ENCODE measurements at regions not wholly inside any gene's neighbourhood (a gene's known extent, or its start where the extent isn't known, plus 50 kb on each side); places are given as distances from the start of the nearest gene placed in this dataset.

GRCh38 chr20:50373674-50374286 lies 136.4 kb upstream of the PTPN1 start:
- DNase-seq = no peak
- no peaks in the 10 kb centered on the region for H3K36me3 Mint-ChIP-seq
- H3K27ac Mint-ChIP-seq = no peak overlapping the region
- no peaks in the 10 kb centered on the region for H3K27me3 Mint-ChIP-seq
- no peak overlapping the region for H3K4me3 Mint-ChIP-seq
- no peaks in the 10 kb centered on the region for H3K9me3 Mint-ChIP-seq
- no peaks in the 10 kb centered on the region for H3K4me1 Mint-ChIP-seq

GRCh38 chr20:50374541-50375078 lies 135.6 kb upstream of the PTPN1 start:
- H3K9me3 Mint-ChIP-seq = no peaks in the 10 kb centered on the region
- no peaks in the 10 kb centered on the region for H3K27me3 Mint-ChIP-seq
- no peak for DNase-seq
- no peaks in the 10 kb centered on the region for H3K36me3 Mint-ChIP-seq
- H3K4me3 Mint-ChIP-seq = no peak overlapping the region
- no peak overlapping the region for H3K27ac Mint-ChIP-seq
- H3K4me1 Mint-ChIP-seq = no peaks in the 10 kb centered on the region

DNA sequence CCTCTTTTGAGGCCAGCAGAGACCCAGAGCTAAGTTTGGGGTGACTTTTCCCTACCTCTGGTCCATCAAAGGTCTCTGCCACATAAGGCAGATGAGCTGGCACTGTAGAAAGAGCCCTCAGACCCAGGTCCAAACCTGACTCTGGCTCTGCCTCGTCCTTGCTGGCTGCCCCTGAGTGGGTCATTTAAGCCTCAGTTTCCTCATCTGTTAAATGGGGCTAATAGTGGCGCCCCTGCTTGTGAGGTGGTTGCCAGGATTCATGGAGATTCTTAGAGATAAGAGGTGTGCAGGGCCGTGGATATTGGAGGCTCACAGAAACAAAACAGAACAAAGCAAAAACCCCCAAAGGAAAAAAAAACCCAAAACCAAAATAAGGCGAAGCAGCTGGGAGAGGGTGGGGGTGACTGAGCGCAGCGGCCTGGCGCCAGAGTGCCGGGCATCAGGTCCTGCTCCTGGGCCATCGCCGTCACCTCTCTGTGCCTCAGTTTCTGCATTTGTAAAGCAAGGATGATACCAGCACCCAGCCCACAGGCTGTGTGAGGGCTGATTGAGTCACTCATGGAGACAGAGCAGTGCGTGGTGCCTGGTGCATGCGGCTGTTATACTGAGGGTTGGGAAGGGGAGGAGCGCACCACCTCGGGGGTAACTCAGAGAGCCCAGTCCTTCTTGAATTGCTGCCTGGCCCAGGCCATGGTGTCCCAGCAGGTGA lies 133.8 kb upstream of the PTPN1 start:
- Mint-ChIP-seq H3K4me3 (no peak overlapping the region), H3K4me1 (peaks cover 2% of the 10 kb centered on the region), H3K36me3 (no peaks in the 10 kb centered on the region), H3K27ac (no peak overlapping the region), H3K27me3 (no peaks in the 10 kb centered on the region), H3K9me3 (no peaks in the 10 kb centered on the region)
- DNase-seq = no peak

DNA sequence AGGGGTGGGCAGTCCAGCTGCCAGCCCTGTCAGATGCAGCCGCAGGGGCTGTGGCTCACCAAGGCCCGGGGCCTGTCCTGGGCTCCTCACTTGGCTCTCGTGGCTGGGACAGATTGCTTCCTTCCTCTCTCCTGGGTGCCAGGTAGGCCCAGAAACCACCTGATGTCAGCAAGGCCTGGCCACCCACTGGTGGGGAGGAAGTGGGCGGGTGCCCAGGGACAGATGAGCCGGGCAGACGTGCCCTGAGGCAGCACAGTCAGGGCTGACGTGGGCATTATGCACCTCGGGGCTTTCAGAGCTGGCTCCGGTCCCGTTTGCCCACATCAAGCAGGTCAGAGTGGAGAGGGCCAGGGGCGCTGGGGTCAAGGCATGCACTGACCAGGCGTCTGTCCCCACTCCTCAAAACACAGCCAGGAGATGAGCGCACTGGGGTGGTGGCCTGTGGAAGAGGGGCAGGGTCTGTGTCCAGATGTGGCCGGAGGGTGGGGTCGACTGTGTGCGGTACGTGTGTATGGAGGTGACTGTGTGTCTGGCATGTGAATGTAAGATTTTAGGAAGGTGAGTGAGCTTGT lies 133.2 kb upstream of the PTPN1 start:
- Mint-ChIP-seq H3K27me3 (no peaks in the 10 kb centered on the region), H3K27ac (no peak overlapping the region)
- no peak for DNase-seq

DNA sequence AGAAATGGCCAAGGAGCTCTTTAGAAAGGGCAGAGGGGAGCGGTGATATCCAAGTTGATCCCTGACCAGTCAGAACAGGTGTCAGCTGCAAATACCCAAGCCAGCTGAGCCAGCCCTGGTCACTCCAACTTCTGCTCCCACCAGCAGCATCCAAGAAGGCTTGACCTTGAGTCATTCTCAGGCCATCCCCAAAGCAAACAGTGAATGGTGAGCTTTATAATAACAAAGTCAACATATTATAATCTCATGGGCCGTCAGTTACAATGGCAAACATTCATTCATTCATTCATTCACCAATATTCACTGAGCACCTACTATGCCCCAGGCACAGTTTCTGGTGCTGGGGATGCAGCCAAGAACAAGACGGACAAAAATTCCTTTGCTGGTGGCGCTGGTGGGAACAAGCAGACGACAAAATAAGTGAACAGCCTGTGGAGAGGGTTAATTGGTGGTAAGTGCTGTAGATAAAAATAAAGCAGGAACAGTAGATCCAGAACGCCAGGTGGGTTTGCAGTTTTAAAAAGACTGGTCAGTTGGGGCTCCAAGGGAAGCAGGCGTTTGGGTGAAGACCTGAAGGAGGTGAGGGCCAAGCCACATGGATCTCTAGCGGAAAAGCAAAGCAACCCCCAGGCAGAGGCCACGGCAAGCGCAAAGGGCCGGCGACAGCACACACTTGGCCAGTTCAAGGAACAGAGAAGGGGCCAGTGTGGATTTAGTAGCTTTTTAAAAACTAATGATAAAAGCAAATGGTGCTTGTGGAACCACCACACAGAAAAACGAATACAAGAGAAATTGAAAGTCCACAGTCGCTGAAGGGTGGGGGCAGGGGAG lies 131.8 kb upstream of the PTPN1 start:
- Mint-ChIP-seq H3K27me3 (no peaks in the 10 kb centered on the region), H3K9me3 (no peaks in the 10 kb centered on the region), H3K36me3 (no peaks in the 10 kb centered on the region), H3K4me1 (peaks cover 14% of the 10 kb centered on the region), H3K4me3 (no peak overlapping the region), H3K27ac (no peak overlapping the region)
- no peak for DNase-seq

More for the DNA sequence above, 133.2 kb upstream of the PTPN1 start:
- H3K4me3 Mint-ChIP-seq = no peak overlapping the region
- no peaks in the 10 kb centered on the region for H3K9me3 Mint-ChIP-seq
- H3K4me1 Mint-ChIP-seq = peaks cover 6% of the 10 kb centered on the region
- H3K36me3 Mint-ChIP-seq = no peaks in the 10 kb centered on the region

- Mint-ChIP-seq H3K27me3 (no peaks in the 10 kb centered on the region), H3K27ac (no peak overlapping the region), H3K9me3 (no peaks in the 10 kb centered on the region), H3K4me3 (no peak overlapping the region), H3K4me1 (peaks cover 14% of the 10 kb centered on the region), H3K36me3 (no peaks in the 10 kb centered on the region)
- DNase-seq = no peak
Observed at GRCh38 chr20:50379049-50379990, 130.9 kb upstream of the PTPN1 start.

- DNase-seq = no peak
- Mint-ChIP-seq H3K4me1 (peaks cover 14% of the 10 kb centered on the region), H3K4me3 (no peak overlapping the region), H3K27ac (no peak overlapping the region), H3K36me3 (no peaks in the 10 kb centered on the region), H3K9me3 (no peaks in the 10 kb centered on the region), H3K27me3 (no peaks in the 10 kb centered on the region)
Observed at GRCh38 chr20:50379991-50380696, 130.0 kb upstream of the PTPN1 start.

DNA sequence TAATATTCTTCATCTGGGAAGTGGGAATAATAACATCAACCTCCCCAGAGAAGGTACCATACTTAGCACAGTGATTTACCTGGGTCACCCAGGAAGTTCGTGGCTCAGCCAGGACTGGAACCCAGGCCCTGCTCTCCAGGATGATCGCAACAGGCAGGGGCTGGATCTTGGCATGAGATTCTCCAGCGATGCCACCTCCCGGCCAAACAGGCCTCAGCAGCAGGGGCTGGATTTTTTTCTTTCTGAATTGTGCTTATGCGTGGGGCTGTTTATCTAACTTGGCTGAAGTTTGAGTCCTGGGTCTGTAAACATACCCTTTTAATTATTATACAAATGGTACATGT lies 129.5 kb upstream of the PTPN1 start:
- no peak for DNase-seq
- H3K27ac Mint-ChIP-seq = no peak overlapping the region
- H3K4me3 Mint-ChIP-seq = no peak overlapping the region

DNA sequence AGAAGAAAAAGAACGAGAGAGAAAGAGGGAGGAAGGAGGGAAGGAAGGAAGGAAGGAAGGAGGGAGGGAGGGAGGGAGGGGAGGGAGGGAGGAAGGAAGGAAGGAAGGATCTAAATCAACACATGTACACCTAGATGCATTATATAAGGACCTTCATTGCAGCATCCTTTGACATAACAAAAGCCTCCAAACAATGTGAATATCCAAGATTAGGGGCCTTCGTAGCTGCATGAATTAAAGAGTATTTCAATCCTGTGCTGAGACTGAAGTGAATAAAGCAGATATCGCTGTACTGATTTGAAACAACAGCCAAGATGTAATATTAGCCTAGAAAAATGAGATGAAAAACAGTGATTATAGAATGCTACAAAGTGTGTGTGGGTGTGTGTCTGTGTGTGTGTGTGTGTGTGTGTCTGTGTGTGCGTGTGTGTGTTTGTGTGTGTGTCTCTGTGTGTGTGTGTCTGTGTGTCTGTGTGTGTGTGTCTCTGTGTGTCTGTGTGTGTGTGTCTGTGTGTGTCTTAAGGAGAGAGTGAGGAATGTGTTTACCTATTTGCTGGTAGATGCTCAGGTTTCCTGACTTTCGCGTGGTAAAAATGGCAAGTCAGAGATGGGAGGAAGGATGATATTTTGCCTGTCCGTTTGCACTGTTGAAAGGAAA lies 129.0 kb upstream of the PTPN1 start:
- H3K9me3 Mint-ChIP-seq = no peaks in the 10 kb centered on the region
- no peaks in the 10 kb centered on the region for H3K27me3 Mint-ChIP-seq
- H3K4me1 Mint-ChIP-seq = peaks cover 22% of the 10 kb centered on the region
- no peak for DNase-seq
- no peak overlapping the region for H3K4me3 Mint-ChIP-seq
- no peak overlapping the region for H3K27ac Mint-ChIP-seq
- no peaks in the 10 kb centered on the region for H3K36me3 Mint-ChIP-seq

More for the DNA sequence above, 129.5 kb upstream of the PTPN1 start:
- Mint-ChIP-seq H3K36me3 (no peaks in the 10 kb centered on the region), H3K27me3 (no peaks in the 10 kb centered on the region), H3K4me1 (peaks cover 17% of the 10 kb centered on the region), H3K9me3 (no peaks in the 10 kb centered on the region)

GRCh38 chr20:50381771-50382593 lies 128.2 kb upstream of the PTPN1 start:
- Mint-ChIP-seq H3K36me3 (no peaks in the 10 kb centered on the region), H3K27me3 (no peaks in the 10 kb centered on the region), H3K27ac (peak overlapping the region; percentile 76), H3K4me3 (peak overlapping the region; percentile 5), H3K9me3 (no peaks in the 10 kb centered on the region), H3K4me1 (peaks cover 28% of the 10 kb centered on the region)
- peak; percentile 8 for DNase-seq

- peaks cover 32% of the 10 kb centered on the region for H3K4me1 Mint-ChIP-seq
- peak; percentile 49 for DNase-seq
- peaks cover 16% of the 10 kb centered on the region for H3K27me3 Mint-ChIP-seq
- H3K36me3 Mint-ChIP-seq = no peaks in the 10 kb centered on the region
- H3K9me3 Mint-ChIP-seq = no peaks in the 10 kb centered on the region
- peak overlapping the region; percentile 41 for H3K4me3 Mint-ChIP-seq
- H3K27ac Mint-ChIP-seq = peak overlapping the region; percentile 10
Observed at GRCh38 chr20:50385733-50386640, 124.2 kb upstream of the PTPN1 start.

- no peak for DNase-seq
- Mint-ChIP-seq H3K9me3 (no peaks in the 10 kb centered on the region), H3K27ac (peak overlapping the region; percentile 10), H3K4me1 (peaks cover 30% of the 10 kb centered on the region), H3K36me3 (no peaks in the 10 kb centered on the region), H3K4me3 (peak overlapping the region; percentile 15), H3K27me3 (peaks cover 16% of the 10 kb centered on the region)
Observed at GRCh38 chr20:50386641-50386960, 123.6 kb upstream of the PTPN1 start.
